ENCODE measurements at regions not wholly inside any gene's neighbourhood (a gene's known extent, or its start where the extent isn't known, plus 50 kb on each side); places are given as distances from the start of the nearest gene placed in this dataset.

- Histone ChIP-seq H3K4ac (ENCODE audit: low read depth in 1 of 2, low read length in 2 of 2) (no peak overlapping the region), H3K9ac (ENCODE audit: low read length) (no peak overlapping the region)
- 84% methylated on average over 3 of the region's 3 CpGs for WGBS
These were observed 94.3 kb downstream of the OTUD1 start for GRCh38 chr10:23533212-23533611.

DNA sequence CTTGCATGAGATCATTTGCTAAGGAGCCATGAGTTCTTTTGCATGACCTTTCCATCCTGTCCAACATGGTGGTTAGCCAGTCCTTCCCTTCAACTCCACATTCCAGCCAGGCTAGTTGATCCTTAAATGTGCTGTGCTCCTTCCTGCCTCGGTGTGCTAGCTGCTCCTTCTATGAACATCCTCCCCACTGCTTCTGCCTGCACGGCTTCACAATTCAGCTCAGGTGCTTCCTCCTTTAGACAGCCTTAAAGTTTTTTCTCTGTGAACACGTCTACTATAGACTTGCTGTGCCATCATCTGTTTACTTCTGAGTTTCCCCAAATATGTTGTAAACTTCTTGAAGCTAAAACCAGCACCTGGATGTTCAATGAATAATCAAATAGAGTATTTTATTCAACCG, 95.5 kb downstream of the OTUD1 start:
- no peaks in the 10 kb centered on the region for H3K27me3 ChIP-seq (ENCODE audit: control insufficient read depth in 1 of 2, insufficient read depth in 1 of 2, low read length in 2 of 2)
- no peak overlapping the region for H3K9ac ChIP-seq (ENCODE audit: low read length)
- no peaks in the 10 kb centered on the region for H3K9me3 ChIP-seq (ENCODE audit: control insufficient read depth, low read length)
- H3K4me1 ChIP-seq (ENCODE audit: control insufficient read depth, insufficient read depth, low read depth, low read length), result no peaks in the 10 kb centered on the region
- H3K36me3 ChIP-seq (ENCODE audit: control insufficient read depth in 1 of 2, insufficient read depth in 2 of 2, low read depth in 1 of 2, low read length in 2 of 2), result no peaks in the 10 kb centered on the region
- H4K91ac ChIP-seq (ENCODE audit: low read length), result no peak overlapping the region
- no peak overlapping the region for H3K23ac ChIP-seq (ENCODE audit: low read length in 2 of 2)
- H2AFZ ChIP-seq (ENCODE audit: low read depth, low read length), result no peak overlapping the region
- H4K8ac ChIP-seq (ENCODE audit: low read length), result no peak overlapping the region
- H3K4me3 ChIP-seq (ENCODE audit: insufficient read depth in 1 of 2, low read depth in 1 of 2, low read length in 2 of 2), result no peak overlapping the region
- H3K27ac ChIP-seq (ENCODE audit: low read length, poor library complexity, severe bottlenecking), result no peak overlapping the region
- H3K14ac ChIP-seq (ENCODE audit: low read length in 2 of 2), result no peak overlapping the region
- H2BK5ac ChIP-seq (ENCODE audit: low read depth, low read length, poor library complexity, severe bottlenecking), result no peak overlapping the region
- no peak overlapping the region for H3K4me2 ChIP-seq (ENCODE audit: low read length, poor library complexity, severe bottlenecking)
- H2BK15ac ChIP-seq (ENCODE audit: low read depth, poor library complexity, severe bottlenecking), result no peak overlapping the region
- H2AK5ac ChIP-seq (ENCODE audit: low read length, severe bottlenecking), result no peak overlapping the region
- 87% methylated on average over 4 of the region's 4 CpGs for WGBS
- no peak overlapping the region for H3K18ac ChIP-seq (ENCODE audit: low read depth in 1 of 2, low read length in 2 of 2)
- H2BK120ac ChIP-seq (ENCODE audit: low read depth, low read length), result no peak overlapping the region
- no peaks in the 10 kb centered on the region for H3K79me1 ChIP-seq (replicated peaks; ENCODE audit: low read length, poor library complexity, severe bottlenecking)
- no peak overlapping the region for H2BK12ac ChIP-seq (ENCODE audit: low read length in 2 of 2)
- H3K4ac ChIP-seq (ENCODE audit: low read depth in 1 of 2, low read length in 2 of 2), result no peak overlapping the region
- no peak for DNase-seq

More at GRCh38 chr10:23533212-23533611, 94.3 kb downstream of the OTUD1 start:
- Histone ChIP-seq H3K79me1 (replicated peaks; ENCODE audit: low read length, poor library complexity, severe bottlenecking) (no peaks in the 10 kb centered on the region), H3K23ac (ENCODE audit: low read length in 2 of 2) (no peak overlapping the region), H3K36me3 (ENCODE audit: control insufficient read depth in 1 of 2, insufficient read depth in 2 of 2, low read depth in 1 of 2, low read length in 2 of 2) (no peaks in the 10 kb centered on the region), H3K4me2 (ENCODE audit: low read length, poor library complexity, severe bottlenecking) (no peak overlapping the region), H3K18ac (ENCODE audit: low read depth in 1 of 2, low read length in 2 of 2) (no peak overlapping the region), H2BK15ac (ENCODE audit: low read depth, poor library complexity, severe bottlenecking) (no peak overlapping the region), H3K27me3 (ENCODE audit: control insufficient read depth in 1 of 2, insufficient read depth in 1 of 2, low read length in 2 of 2) (no peaks in the 10 kb centered on the region), H3K27ac (ENCODE audit: low read length, poor library complexity, severe bottlenecking) (no peak overlapping the region), H3K4me3 (ENCODE audit: insufficient read depth in 1 of 2, low read depth in 1 of 2, low read length in 2 of 2) (no peak overlapping the region), H3K14ac (ENCODE audit: low read length in 2 of 2) (no peak overlapping the region), H2AK5ac (ENCODE audit: low read length, severe bottlenecking) (no peak overlapping the region), H2BK5ac (ENCODE audit: low read depth, low read length, poor library complexity, severe bottlenecking) (no peak overlapping the region), H2AFZ (ENCODE audit: low read depth, low read length) (no peak overlapping the region), H3K9me3 (ENCODE audit: control insufficient read depth, low read length) (no peaks in the 10 kb centered on the region), H2BK120ac (ENCODE audit: low read depth, low read length) (no peak overlapping the region), H3K4me1 (ENCODE audit: control insufficient read depth, insufficient read depth, low read depth, low read length) (no peaks in the 10 kb centered on the region), H2BK12ac (ENCODE audit: low read length in 2 of 2) (no peak overlapping the region), H4K8ac (ENCODE audit: low read length) (no peak overlapping the region), H4K91ac (ENCODE audit: low read length) (no peak overlapping the region)
- DNase-seq, result no peak

- H2BK120ac ChIP-seq (ENCODE audit: low read depth, low read length), result no peak overlapping the region
- no peak overlapping the region for H3K18ac ChIP-seq (ENCODE audit: low read depth in 1 of 2, low read length in 2 of 2)
- H4K91ac ChIP-seq (ENCODE audit: low read length), result no peak overlapping the region
- no peak overlapping the region for H3K4me2 ChIP-seq (ENCODE audit: low read length, poor library complexity, severe bottlenecking)
- no peaks in the 10 kb centered on the region for H3K79me1 ChIP-seq (replicated peaks; ENCODE audit: low read length, poor library complexity, severe bottlenecking)
- H3K36me3 ChIP-seq (ENCODE audit: control insufficient read depth in 1 of 2, insufficient read depth in 2 of 2, low read depth in 1 of 2, low read length in 2 of 2), result no peaks in the 10 kb centered on the region
- H3K9me3 ChIP-seq (ENCODE audit: control insufficient read depth, low read length), result no peaks in the 10 kb centered on the region
- no peak overlapping the region for H2AK5ac ChIP-seq (ENCODE audit: low read length, severe bottlenecking)
- DNase-seq, result no peak
- H3K4me1 ChIP-seq (ENCODE audit: control insufficient read depth, insufficient read depth, low read depth, low read length), result no peaks in the 10 kb centered on the region
- H3K4me3 ChIP-seq (ENCODE audit: insufficient read depth in 1 of 2, low read depth in 1 of 2, low read length in 2 of 2), result no peak overlapping the region
- no peak overlapping the region for H3K14ac ChIP-seq (ENCODE audit: low read length in 2 of 2)
- no peak overlapping the region for H2BK15ac ChIP-seq (ENCODE audit: low read depth, poor library complexity, severe bottlenecking)
- 94% methylated on average over 1 of the region's 1 CpG for WGBS
- no peak overlapping the region for H2AFZ ChIP-seq (ENCODE audit: low read depth, low read length)
- no peak overlapping the region for H3K9ac ChIP-seq (ENCODE audit: low read length)
- no peaks in the 10 kb centered on the region for H3K27me3 ChIP-seq (ENCODE audit: control insufficient read depth in 1 of 2, insufficient read depth in 1 of 2, low read length in 2 of 2)
- H4K8ac ChIP-seq (ENCODE audit: low read length), result no peak overlapping the region
- no peak overlapping the region for H2BK5ac ChIP-seq (ENCODE audit: low read depth, low read length, poor library complexity, severe bottlenecking)
- no peak overlapping the region for H3K4ac ChIP-seq (ENCODE audit: low read depth in 1 of 2, low read length in 2 of 2)
- no peak overlapping the region for H3K23ac ChIP-seq (ENCODE audit: low read length in 2 of 2)
- H3K27ac ChIP-seq (ENCODE audit: low read length, poor library complexity, severe bottlenecking), result no peak overlapping the region
- no peak overlapping the region for H2BK12ac ChIP-seq (ENCODE audit: low read length in 2 of 2)
These were observed 95.9 kb downstream of the OTUD1 start for GRCh38 chr10:23534761-23535160.

DNA sequence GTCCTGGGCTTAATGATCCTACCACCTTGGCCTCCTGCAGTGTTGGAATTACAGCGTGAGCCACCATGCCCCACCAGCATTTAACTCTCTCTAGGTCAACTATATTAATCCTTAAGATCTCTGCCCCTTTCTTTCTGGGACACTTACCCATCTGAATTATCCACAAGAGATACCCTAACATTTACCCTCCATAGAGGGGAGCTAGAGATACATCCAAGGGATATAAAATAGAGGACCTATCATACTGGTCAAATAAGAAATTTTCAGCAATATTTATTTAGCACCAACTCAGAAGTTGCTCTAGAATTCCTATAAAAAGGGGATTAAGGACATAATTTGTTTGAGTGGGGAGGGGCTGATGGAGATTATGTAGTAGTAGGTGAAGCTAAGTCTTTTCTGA, 96.5 kb downstream of the OTUD1 start:
- H3K27ac ChIP-seq (ENCODE audit: low read length, poor library complexity, severe bottlenecking), result no peak overlapping the region
- H2AFZ ChIP-seq (ENCODE audit: low read depth, low read length), result no peak overlapping the region
- H3K4ac ChIP-seq (ENCODE audit: low read depth in 1 of 2, low read length in 2 of 2), result no peak overlapping the region
- H3K14ac ChIP-seq (ENCODE audit: low read length in 2 of 2), result no peak overlapping the region
- no peak overlapping the region for H2AK5ac ChIP-seq (ENCODE audit: low read length, severe bottlenecking)
- H4K91ac ChIP-seq (ENCODE audit: low read length), result no peak overlapping the region
- no peak overlapping the region for H4K8ac ChIP-seq (ENCODE audit: low read length)
- DNase-seq, result no peak
- H2BK15ac ChIP-seq (ENCODE audit: low read depth, poor library complexity, severe bottlenecking), result no peak overlapping the region
- no peak overlapping the region for H3K9ac ChIP-seq (ENCODE audit: low read length)
- H3K27me3 ChIP-seq (ENCODE audit: control insufficient read depth in 1 of 2, insufficient read depth in 1 of 2, low read length in 2 of 2), result no peaks in the 10 kb centered on the region
- no peaks in the 10 kb centered on the region for H3K36me3 ChIP-seq (ENCODE audit: control insufficient read depth in 1 of 2, insufficient read depth in 2 of 2, low read depth in 1 of 2, low read length in 2 of 2)
- 84% methylated on average over 1 of the region's 1 CpG for WGBS
- H3K18ac ChIP-seq (ENCODE audit: low read depth in 1 of 2, low read length in 2 of 2), result no peak overlapping the region
- no peak overlapping the region for H2BK5ac ChIP-seq (ENCODE audit: low read depth, low read length, poor library complexity, severe bottlenecking)
- H3K23ac ChIP-seq (ENCODE audit: low read length in 2 of 2), result no peak overlapping the region
- H2BK12ac ChIP-seq (ENCODE audit: low read length in 2 of 2), result no peak overlapping the region
- no peak overlapping the region for H3K4me3 ChIP-seq (ENCODE audit: insufficient read depth in 1 of 2, low read depth in 1 of 2, low read length in 2 of 2)
- no peaks in the 10 kb centered on the region for H3K9me3 ChIP-seq (ENCODE audit: control insufficient read depth, low read length)
- H2BK120ac ChIP-seq (ENCODE audit: low read depth, low read length), result no peak overlapping the region
- no peak overlapping the region for H3K4me2 ChIP-seq (ENCODE audit: low read length, poor library complexity, severe bottlenecking)
- no peaks in the 10 kb centered on the region for H3K4me1 ChIP-seq (ENCODE audit: control insufficient read depth, insufficient read depth, low read depth, low read length)
- no peaks in the 10 kb centered on the region for H3K79me1 ChIP-seq (replicated peaks; ENCODE audit: low read length, poor library complexity, severe bottlenecking)
